Fibroblast of lung (primary cell): ENCODE measurements at regions not wholly inside any gene's neighbourhood (a gene's known extent, or its start where the extent isn't known, plus 50 kb on each side); places are given as distances from the start of the nearest gene placed in this dataset.

Source experiments
- DNase-seq, 2 donors: peaks; one replicate each; pipeline versions ENCODE4 v3.0.0 to v3.0.0-alpha.2; 2010; ENCODE audit warnings: low read depth in 2 of 2
- H2AFZ ChIP-seq: 2 replicates; pipeline ENCODE4 v1.5.1; 2012; ENCODE audit warnings: low read length, control low read depth, inconsistent platforms
- H3K27ac ChIP-seq: 2 replicates; pipeline ENCODE4 v1.5.1; 2011; ENCODE audit warnings: low read length, control low read depth; ENCODE audit not compliant: insufficient read depth
- H3K27me3 ChIP-seq: 2 replicates; pipeline ENCODE4 v1.5.1; 2011; ENCODE audit warnings: mild to moderate bottlenecking, low read length; ENCODE audit not compliant: control insufficient read depth, insufficient read depth
- H3K36me3 ChIP-seq: 2 replicates; pipeline ENCODE4 v1.5.1; 2011; ENCODE audit warnings: low read length; ENCODE audit not compliant: control insufficient read depth, insufficient read depth
- H3K4me1 ChIP-seq: 2 replicates; pipeline ENCODE4 v1.5.1; 2011; ENCODE audit warnings: low read length; ENCODE audit not compliant: control insufficient read depth, insufficient read depth; ENCODE audit errors: extremely low read depth
- H3K4me2 ChIP-seq: 2 replicates; pipeline ENCODE4 v1.5.1; 2011; ENCODE audit warnings: low read length, control low read depth; ENCODE audit not compliant: insufficient read depth; ENCODE audit errors: extremely low read depth
- H3K4me3 ChIP-seq, 4 experiments: fragments of 200-600 bp in 1 of 4; sonication (generic) in 1 of 4; replicated peaks in 1 of 4; 2 replicates each; pipeline ENCODE4 v1.5.1; 2011 to 2016; ENCODE audit warnings: low read length in 4 of 4, low read depth in 3 of 4, mild to moderate bottlenecking in 3 of 4, control low read depth in 2 of 4, inconsistent platforms in 1 of 4, mixed read lengths in 1 of 4; ENCODE audit not compliant: insufficient read depth in 1 of 4; ENCODE audit errors: control extremely low read depth in 1 of 4
- H3K79me2 ChIP-seq: 2 replicates; pipeline ENCODE4 v1.5.1; 2012; ENCODE audit warnings: mild to moderate bottlenecking, low read length, inconsistent platforms; ENCODE audit not compliant: control insufficient read depth, insufficient read depth
- H3K9ac ChIP-seq: 2 replicates; pipeline ENCODE4 v1.5.1; 2011; ENCODE audit warnings: mild to moderate bottlenecking, low read length, control low read depth; ENCODE audit not compliant: insufficient read depth
- H3K9me3 ChIP-seq: 2 replicates; pipeline ENCODE4 v1.5.1; 2012; ENCODE audit warnings: low read depth, low read length; ENCODE audit not compliant: control insufficient read depth, insufficient read depth
- H4K20me1 ChIP-seq: 2 replicates; pipeline ENCODE4 v1.5.1; 2011; ENCODE audit warnings: low read length; ENCODE audit not compliant: control insufficient read depth, insufficient read depth; ENCODE audit errors: extremely low read depth
- CTCF ChIP-seq, 2 donors: IDR thresholded peaks in 1 of 2; conservative IDR thresholded peaks in 1 of 2; 1 replicate in 1 of 2; 2 replicates in 1 of 2; pipeline ENCODE4 v1.5.1; 2011 to 2012; ENCODE audit warnings: low read length in 2 of 2, control low read depth in 1 of 2, inconsistent platforms in 1 of 2, low read depth in 1 of 2, mild to moderate bottlenecking in 1 of 2
- EZH2 ChIP-seq: IDR thresholded peaks from 2 replicates; pipeline ENCODE4 v1.5.1; 2012; ENCODE audit warnings: low read length, control low read depth, mild to moderate bottlenecking; ENCODE audit errors: missing control alignments

- no peak overlapping the region for H3K27ac ChIP-seq
- no peaks in the 10 kb centered on the region for H3K27me3 ChIP-seq
- no peak overlapping the region for H2AFZ ChIP-seq
- no peak for TF ChIP-seq EZH2
- TF ChIP-seq CTCF (conservative IDR thresholded peaks at IDR 0.05 in 1 of 2, IDR thresholded peaks at IDR 0.05 in 1 of 2; ENCODE audit: low read depth in 1 of 2, low read length in 2 of 2), result no peak
- H3K9me3 ChIP-seq, result no peaks in the 10 kb centered on the region
- H3K36me3 ChIP-seq, result no peaks in the 10 kb centered on the region
- H3K9ac ChIP-seq, result no peak overlapping the region
- H3K79me2 ChIP-seq, result no peaks in the 10 kb centered on the region
- no peak for DNase-seq
- H3K4me3 ChIP-seq, result no peak overlapping the region
- no peaks in the 10 kb centered on the region for H3K4me1 ChIP-seq
- H3K4me2 ChIP-seq, result no peak overlapping the region
- H4K20me1 ChIP-seq, result no peaks in the 10 kb centered on the region
Observed at GRCh38 chr4:182066037-182066436, 177.2 kb upstream of the TENM3 start.

- H3K27me3 ChIP-seq, result no peaks in the 10 kb centered on the region
- H3K4me2 ChIP-seq, result no peak overlapping the region
- H3K27ac ChIP-seq, result no peak overlapping the region
- H3K36me3 ChIP-seq, result no peaks in the 10 kb centered on the region
- DNase-seq, result no peak
- no peak overlapping the region for H2AFZ ChIP-seq
- TF ChIP-seq CTCF (conservative IDR thresholded peaks at IDR 0.05 in 1 of 2, IDR thresholded peaks at IDR 0.05 in 1 of 2; ENCODE audit: low read depth in 1 of 2, low read length in 2 of 2) (no peak), EZH2 (no peak)
- no peak overlapping the region for H3K4me3 ChIP-seq
- no peaks in the 10 kb centered on the region for H3K79me2 ChIP-seq
- H4K20me1 ChIP-seq, result no peaks in the 10 kb centered on the region
- no peaks in the 10 kb centered on the region for H3K4me1 ChIP-seq
- H3K9ac ChIP-seq, result no peak overlapping the region
- no peaks in the 10 kb centered on the region for H3K9me3 ChIP-seq
Observed at GRCh38 chr4:182067828-182068227, 175.4 kb upstream of the TENM3 start.

GRCh38 chr4:182068920-182069319 lies 174.3 kb upstream of the TENM3 start:
- Histone ChIP-seq H3K79me2 (no peaks in the 10 kb centered on the region), H3K4me2 (no peak overlapping the region), H3K9me3 (no peaks in the 10 kb centered on the region), H3K9ac (no peak overlapping the region), H3K27ac (no peak overlapping the region), H4K20me1 (no peaks in the 10 kb centered on the region), H3K36me3 (no peaks in the 10 kb centered on the region), H2AFZ (no peak overlapping the region), H3K4me3 (no peak overlapping the region), H3K27me3 (no peaks in the 10 kb centered on the region), H3K4me1 (no peaks in the 10 kb centered on the region)
- TF ChIP-seq EZH2 (no peak), CTCF (conservative IDR thresholded peaks at IDR 0.05 in 1 of 2, IDR thresholded peaks at IDR 0.05 in 1 of 2; ENCODE audit: low read depth in 1 of 2, low read length in 2 of 2) (no peak)
- no peak for DNase-seq
